Hematopoietic multipotent progenitor cell treated with erythropoietin and hydrocortisone succinate and interleukin-3 and kit ligand, for 15 days (in vitro differentiated cells): ENCODE measurements at regions not wholly inside any gene's neighbourhood (a gene's known extent, or its start where the extent isn't known, plus 50 kb on each side); places are given as distances from the start of the nearest gene placed in this dataset.
"Not testable (repeated sequence)": the region's sequence is repeated elsewhere in the genome, so short reads cannot be mapped to it uniquely, and the experiment has no call there.

ENCODE experiments used
- DNase-seq: peaks from one replicate; pipeline ENCODE4 v3.0.0-alpha.2; 2015; ENCODE audit warnings: low spot score

DNA sequence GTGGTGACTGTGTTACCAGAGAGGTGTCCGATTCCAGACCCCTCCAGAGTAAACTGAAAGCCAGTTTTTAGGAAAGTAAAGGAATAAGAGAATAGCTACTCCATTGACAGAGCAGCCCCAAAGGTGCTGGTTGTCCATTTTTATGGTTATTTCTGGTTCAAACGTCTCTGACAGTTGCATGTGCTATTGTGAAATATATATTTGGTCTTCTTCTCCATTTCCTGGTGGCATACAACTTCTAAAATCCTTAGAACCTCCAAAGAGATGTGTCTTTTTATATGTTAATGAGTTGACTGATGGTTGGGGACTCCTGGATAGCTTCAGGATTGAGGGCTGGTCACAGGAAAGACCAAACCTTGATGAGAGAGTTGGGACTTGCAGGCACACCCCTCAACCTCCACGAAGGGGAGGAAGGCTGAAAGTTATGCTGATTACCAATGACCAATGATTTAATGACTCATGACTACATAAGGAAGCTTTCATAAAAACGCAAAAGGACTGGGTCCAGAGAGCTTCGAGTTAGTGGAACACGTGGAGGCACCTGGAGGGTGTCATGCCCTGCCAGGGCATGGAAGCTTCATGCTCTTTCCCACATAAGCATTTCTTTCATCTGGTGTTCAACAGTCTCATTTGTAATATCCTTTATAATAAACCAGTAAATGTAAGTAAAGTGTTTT is 100.7 kb downstream of the SLC16A1 start:
- DNase-seq: no peak

DNA sequence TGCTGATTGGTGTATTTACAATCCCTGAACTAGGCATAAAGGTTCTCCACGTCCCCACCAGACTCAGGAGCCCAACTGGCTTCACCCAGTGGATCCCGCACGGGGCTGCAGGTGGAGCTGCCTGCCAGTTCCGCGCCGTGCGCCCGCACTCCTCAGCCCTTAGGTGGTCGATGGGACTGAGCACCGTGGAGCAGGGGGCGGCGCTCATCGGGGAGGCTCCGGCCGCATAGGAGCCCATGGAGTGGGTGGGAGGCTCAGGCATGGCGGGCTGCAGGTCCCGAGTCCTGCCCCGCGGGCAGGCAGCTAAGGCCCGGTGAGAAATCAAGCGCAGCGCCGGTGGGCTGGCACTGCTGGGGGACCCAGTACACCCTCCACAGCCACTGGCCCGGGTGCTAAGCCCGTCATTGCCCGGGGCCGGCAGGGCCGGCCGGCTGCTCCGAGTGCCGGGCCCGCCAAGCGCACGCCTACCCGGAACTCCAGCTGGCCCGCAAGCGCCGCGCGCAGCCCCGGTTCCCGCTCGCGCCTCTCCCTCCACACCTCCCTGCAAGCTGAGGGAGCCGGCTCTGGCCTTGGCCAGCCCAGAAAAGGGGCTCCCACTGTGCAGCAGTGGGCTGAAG is 101.5 kb downstream of the SLC16A1 start:
- not testable (repeated sequence) for DNase-seq

DNA sequence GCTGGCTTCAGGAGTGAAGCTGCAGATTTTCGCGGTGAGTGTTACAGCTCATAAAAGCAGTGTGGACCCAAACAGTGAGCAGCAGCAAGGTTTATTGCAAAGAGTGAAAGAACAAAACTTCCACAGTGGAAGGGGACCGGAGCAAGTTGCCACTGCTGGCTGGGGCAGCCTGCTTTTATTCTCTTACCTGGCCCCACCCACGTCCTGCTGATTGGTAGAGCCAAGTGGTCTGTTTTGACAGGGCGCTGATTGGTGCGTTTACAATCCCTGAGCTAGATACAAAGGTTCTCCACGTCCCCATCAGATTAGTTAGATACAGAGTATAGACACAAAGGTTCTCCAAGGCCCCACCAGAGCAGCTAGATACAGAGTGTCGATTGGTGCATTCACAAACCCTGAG is 102.1 kb downstream of the SLC16A1 start:
- DNase-seq: not testable (repeated sequence)

- DNase-seq: no peak
Measured at GRCh38 chr1:112852934-112853333, 103.1 kb downstream of the SLC16A1 start.

DNA sequence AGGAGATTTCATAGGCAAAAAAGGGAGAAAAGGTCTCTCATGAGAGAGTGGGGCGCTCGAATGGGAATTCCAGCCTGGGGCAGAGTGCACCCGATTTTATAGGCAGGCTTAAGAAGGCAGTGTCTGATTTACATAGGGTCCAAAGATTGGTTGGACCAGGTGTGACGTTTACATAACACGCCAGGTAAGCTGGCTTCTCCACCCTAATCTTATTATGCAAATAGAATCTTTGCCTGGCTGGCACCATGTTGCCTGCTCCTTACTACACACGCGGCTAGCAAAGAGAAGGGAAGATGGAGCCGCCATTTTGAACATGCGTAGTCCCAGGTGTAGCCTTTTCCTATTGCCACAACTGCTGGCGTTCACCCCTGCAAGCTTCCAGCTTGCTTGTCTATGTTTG is 103.7 kb downstream of the SLC16A1 start:
- no peak for DNase-seq

GRCh38 chr1:112850034-112850757 is 105.8 kb downstream of the SLC16A1 start:
- no peak for DNase-seq

DNA sequence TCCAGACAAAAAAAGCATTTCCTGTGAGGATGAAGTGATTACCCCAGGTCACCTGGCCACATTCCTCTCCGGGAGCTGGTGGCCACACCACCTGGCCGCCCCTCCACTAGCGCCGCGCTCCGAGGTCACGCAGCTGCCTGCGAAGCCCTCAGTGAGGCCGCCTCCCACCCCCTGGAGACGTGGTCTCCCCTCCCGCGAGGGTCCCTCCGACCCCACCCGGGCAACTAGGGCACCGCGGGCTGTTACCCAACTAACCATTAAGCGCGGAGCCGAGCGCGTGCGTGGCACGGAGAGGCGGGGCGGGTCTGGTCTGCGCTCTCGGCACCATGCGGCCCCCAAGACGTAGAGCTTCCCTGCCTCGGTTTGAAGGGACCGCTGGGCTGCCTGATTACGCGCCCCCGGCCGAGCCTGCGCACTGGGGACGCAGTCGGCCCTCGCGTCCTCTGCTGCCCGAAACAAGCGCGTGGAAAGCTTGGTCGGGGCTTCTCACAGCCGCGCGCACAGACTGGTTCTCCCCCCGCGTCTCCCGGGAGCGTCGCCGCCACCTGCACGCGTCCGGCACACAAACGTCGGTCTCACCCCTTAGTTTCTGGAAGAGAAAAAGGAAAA is 106.5 kb downstream of the SLC16A1 start:
- no peak for DNase-seq

DNA sequence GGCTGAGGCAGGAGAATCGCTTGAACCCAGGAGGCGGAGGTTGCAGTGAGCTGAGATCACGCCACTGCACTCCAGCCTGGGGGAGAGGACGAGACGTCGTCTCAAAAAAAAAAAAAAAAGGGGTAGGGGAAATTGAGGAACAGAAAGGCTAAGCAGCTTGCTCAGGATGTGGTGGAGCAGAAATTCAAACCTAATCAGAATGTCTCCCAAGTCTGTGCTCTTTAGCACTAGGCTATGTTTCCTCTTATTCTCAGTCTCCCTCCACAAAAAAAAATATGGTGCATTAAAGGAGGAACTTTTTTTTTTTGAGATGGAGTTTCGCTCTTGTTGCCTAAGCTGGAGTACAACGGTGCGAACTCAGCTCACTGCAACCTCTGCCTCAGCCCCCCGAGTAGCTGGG is 114.2 kb downstream of the SLC16A1 start:
- DNase-seq: no peak

- no peak for DNase-seq
Measured at GRCh38 chr1:112840631-112841624, 115.1 kb downstream of the SLC16A1 start.

GRCh38 chr1:112836642-112837041 is 119.4 kb downstream of the SLC16A1 start:
- no peak for DNase-seq

- DNase-seq: no peak
Measured at GRCh38 chr1:112833806-112834205, 118.7 kb upstream of the PPM1J start.

DNA sequence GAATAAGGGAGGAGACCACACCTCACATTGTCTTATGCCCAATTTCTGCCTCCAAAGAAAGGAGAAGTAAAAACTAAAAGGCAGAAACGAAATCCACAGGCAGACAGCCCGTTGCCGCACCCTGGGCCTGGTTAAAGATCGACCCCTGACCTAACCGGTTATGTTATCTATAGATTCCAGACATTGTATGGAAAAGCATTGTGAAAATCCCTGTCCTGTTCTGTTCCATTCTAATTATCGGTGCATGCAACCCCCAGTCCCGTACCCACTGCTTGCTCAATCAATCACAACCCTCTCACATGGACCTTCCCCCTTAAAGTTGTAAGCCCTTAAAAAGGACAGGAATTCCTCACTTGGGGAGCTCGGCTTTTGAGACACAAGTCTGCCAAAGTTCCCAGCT is 117.1 kb upstream of the PPM1J start:
- not testable (repeated sequence) for DNase-seq

GRCh38 chr1:112829691-112830090 is 114.6 kb upstream of the PPM1J start:
- not testable (repeated sequence) for DNase-seq

DNA sequence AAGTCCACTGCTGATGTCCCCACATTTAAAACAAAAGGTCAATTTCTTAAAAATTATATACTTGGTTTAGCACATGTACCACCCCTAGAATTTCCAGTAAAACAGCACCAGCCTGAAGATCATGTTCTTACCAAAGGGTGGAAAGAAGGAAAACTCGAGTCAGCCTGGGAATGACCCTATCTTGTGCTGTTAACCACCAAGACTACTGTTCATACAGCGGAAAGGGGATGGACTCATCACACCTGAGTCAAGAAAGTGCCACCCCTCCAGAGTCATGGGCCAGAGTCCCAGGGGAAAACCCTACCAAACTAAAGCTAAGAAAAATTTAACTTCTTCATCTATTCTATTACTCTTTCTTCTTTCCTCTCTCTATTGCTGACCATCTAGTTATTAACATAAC is 113.6 kb upstream of the PPM1J start:
- DNase-seq: no peak

DNA sequence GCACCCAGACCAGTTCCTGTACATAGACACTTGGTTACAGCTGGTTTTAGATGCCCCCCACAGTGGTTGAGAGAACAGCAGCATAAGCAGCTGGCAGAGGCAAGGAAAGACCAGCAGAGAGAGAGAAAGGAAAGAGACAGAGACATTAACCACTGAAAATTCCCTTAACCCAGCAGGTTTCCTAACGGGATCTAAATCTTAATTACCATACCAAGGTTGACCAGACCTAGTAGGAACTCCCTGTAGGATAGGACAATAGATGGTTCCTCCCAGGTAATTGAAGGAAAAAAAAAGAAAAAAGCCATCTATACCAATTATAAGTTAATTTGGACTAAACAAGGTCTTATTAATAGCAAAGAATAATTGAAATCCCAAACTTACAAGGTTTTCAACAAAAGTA is 112.3 kb upstream of the PPM1J start:
- not testable (repeated sequence) for DNase-seq

- DNase-seq: no peak
Measured at GRCh38 chr1:112826217-112826944, 111.2 kb upstream of the PPM1J start.

DNA sequence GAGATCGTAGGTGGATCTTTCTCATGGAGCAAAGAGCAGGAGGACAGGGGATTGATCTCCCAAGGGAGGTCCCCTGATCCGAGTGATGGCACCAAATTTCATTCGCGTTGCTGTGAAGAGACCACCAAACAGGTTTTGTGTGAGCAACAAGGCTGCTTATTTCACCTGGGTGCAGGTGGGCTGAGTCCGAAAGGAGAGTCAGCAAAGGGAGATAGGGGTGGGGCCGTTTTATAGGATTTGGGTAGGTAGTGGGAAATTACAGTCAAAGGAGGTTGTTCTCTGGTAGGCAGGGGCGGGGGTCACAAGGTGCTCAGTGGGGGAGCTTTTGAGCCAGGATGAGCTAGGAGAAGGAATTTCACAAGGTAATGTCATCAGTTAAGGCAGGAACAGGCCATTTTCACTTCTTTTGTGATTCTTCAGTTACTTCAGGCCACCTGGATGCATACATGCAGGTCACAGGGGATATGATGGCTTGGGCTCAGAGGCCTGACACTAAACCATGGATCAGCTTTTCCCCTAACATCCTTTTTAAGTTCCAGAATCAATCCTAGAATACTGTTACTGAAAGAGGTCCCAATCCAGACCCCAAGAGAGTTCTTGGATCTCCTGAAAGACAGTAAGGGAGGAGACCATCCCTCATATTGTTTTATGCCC is 110.6 kb upstream of the PPM1J start:
- DNase-seq: not testable (repeated sequence)

DNA sequence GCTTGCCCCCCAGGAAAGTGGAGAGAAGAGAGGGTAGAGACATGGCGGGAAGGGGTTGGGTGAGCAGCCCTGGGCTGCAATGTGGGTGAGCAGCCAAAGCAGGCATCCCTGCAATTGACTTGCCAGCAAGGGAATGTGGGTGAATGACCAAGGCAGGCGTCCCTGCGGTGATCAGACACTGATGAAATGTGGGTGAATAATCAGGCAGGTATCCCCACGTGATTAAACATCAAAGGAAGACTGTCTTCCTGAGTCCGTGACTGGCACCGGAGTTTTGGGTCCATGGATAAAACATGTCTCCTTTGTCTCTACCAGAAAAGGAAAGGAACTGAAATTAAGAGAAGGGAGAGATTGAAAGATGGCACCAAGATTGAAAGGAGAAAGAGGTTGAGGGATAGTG is 109.9 kb upstream of the PPM1J start:
- not testable (repeated sequence) for DNase-seq

- DNase-seq: not testable (repeated sequence)
Measured at GRCh38 chr1:112821307-112822063, 106.4 kb upstream of the PPM1J start.
